ENCODE measurements at regions not wholly inside any gene's neighbourhood (a gene's known extent, or its start where the extent isn't known, plus 50 kb on each side); places are given as distances from the start of the nearest gene placed in this dataset.

GRCh38 chr16:35564148-35564547 lies 2104.7 kb downstream of the TP53TG3F start:
- no peaks in the 10 kb centered on the region for H3K9me3 ChIP-seq
- H3K4me3 ChIP-seq: no peak overlapping the region
- intact Hi-C loops (cut with DNase I): no loop called here
- no peaks in the 10 kb centered on the region for H3K4me1 ChIP-seq (ENCODE audit: insufficient read depth)
- TF ChIP-seq EP300 (IDR thresholded peaks at IDR 0.05) (no peak), CTCF (IDR thresholded peaks at IDR 0.05) (no peak), POLR2A (IDR thresholded peaks at IDR 0.05) (no peak)
- 84 to 89% (median 86%) methylated on average over 3 of the region's 3 CpGs for WGBS, 3 donors
- H3K36me3 ChIP-seq: no peaks in the 10 kb centered on the region
- no peak overlapping the region for H3K27ac ChIP-seq
- no peaks in the 10 kb centered on the region for H3K27me3 ChIP-seq
- no peak for DNase-seq

GRCh38 chr16:35564889-35565288 lies 2105.5 kb downstream of the TP53TG3F start:
- Histone ChIP-seq H3K36me3 (no peaks in the 10 kb centered on the region), H3K4me3 (no peak overlapping the region), H3K4me1 (ENCODE audit: insufficient read depth) (no peaks in the 10 kb centered on the region), H3K27ac (no peak overlapping the region), H3K9me3 (no peaks in the 10 kb centered on the region), H3K27me3 (no peaks in the 10 kb centered on the region)
- 57 to 92% (median 69%) methylated on average over 1 of the region's 1 CpG for WGBS, 3 donors
- no peak for DNase-seq
- intact Hi-C loops (cut with DNase I): no loop called here
- TF ChIP-seq POLR2A (IDR thresholded peaks at IDR 0.05): no peak
- no peak for TF ChIP-seq CTCF (IDR thresholded peaks at IDR 0.05)
- TF ChIP-seq EP300 (IDR thresholded peaks at IDR 0.05): no peak

GRCh38 chr16:35565626-35566025 lies 2106.2 kb downstream of the TP53TG3F start:
- no peaks in the 10 kb centered on the region for H3K27me3 ChIP-seq
- no peak for TF ChIP-seq EP300 (IDR thresholded peaks at IDR 0.05)
- TF ChIP-seq CTCF (IDR thresholded peaks at IDR 0.05): no peak
- TF ChIP-seq POLR2A (IDR thresholded peaks at IDR 0.05): no peak
- H3K4me1 ChIP-seq (ENCODE audit: insufficient read depth): no peaks in the 10 kb centered on the region
- DNase-seq: no peak
- no peaks in the 10 kb centered on the region for H3K9me3 ChIP-seq
- no peaks in the 10 kb centered on the region for H3K36me3 ChIP-seq
- H3K4me3 ChIP-seq: no peak overlapping the region
- H3K27ac ChIP-seq: no peak overlapping the region
- 69 to 88% (median 79%) methylated on average over 1 of the region's 1 CpG for WGBS, 3 donors
- intact Hi-C loops (cut with DNase I): no loop called here

GRCh38 chr16:35569413-35569812 lies 2110.0 kb downstream of the TP53TG3F start:
- Histone ChIP-seq H3K27ac (no peak overlapping the region), H3K27me3 (no peaks in the 10 kb centered on the region), H3K4me1 (ENCODE audit: insufficient read depth) (no peaks in the 10 kb centered on the region), H3K36me3 (no peaks in the 10 kb centered on the region), H3K4me3 (no peak overlapping the region), H3K9me3 (no peaks in the 10 kb centered on the region)
- TF ChIP-seq CTCF (IDR thresholded peaks at IDR 0.05) (no peak), EP300 (IDR thresholded peaks at IDR 0.05) (no peak), POLR2A (IDR thresholded peaks at IDR 0.05) (no peak)
- intact Hi-C loops (cut with DNase I): no loop called here
- DNase-seq: no peak

- WGBS, 3 donors: 33 to 47% (median 36%) methylated on average over 2 of the region's 2 CpGs
- no peak for TF ChIP-seq CTCF (IDR thresholded peaks at IDR 0.05)
- no peak for TF ChIP-seq POLR2A (IDR thresholded peaks at IDR 0.05)
- no peak for TF ChIP-seq EP300 (IDR thresholded peaks at IDR 0.05)
These were observed 2111.5 kb downstream of the TP53TG3F start for GRCh38 chr16:35570946-35571345.

More at GRCh38 chr16:35570946-35571345, 2111.5 kb downstream of the TP53TG3F start:
- Histone ChIP-seq H3K4me1 (ENCODE audit: insufficient read depth) (no peaks in the 10 kb centered on the region), H3K9me3 (no peaks in the 10 kb centered on the region), H3K4me3 (no peak overlapping the region), H3K36me3 (no peaks in the 10 kb centered on the region), H3K27me3 (no peaks in the 10 kb centered on the region), H3K27ac (no peak overlapping the region)
- no peak for DNase-seq
- intact Hi-C loops (cut with DNase I): no loop called here
